Nephron (organoid): ENCODE measurements at regions not wholly inside any gene's neighbourhood (a gene's known extent, or its start where the extent isn't known, plus 50 kb on each side); places are given as distances from the start of the nearest gene placed in this dataset.

Source experiments
- H3K27ac Mint-ChIP-seq, 3 experiments: 2 replicates each; pipeline ENCODE4 v1.8.0; 2020; ENCODE audit warnings: mixed read lengths in 3 of 3, mild to moderate bottlenecking in 2 of 3, moderate library complexity in 1 of 3
- H3K27me3 Mint-ChIP-seq: 2 replicates; pipeline ENCODE4 v1.8.0; 2021; ENCODE audit warnings: low read depth, mild to moderate bottlenecking, moderate library complexity, mixed read lengths
- H3K36me3 Mint-ChIP-seq: 2 replicates; pipeline ENCODE4 v1.8.0; 2020; ENCODE audit warnings: low read depth, mixed read lengths
- H3K4me1 Mint-ChIP-seq: 2 replicates; pipeline ENCODE4 v1.8.0; 2020; ENCODE audit warnings: mixed read lengths
- H3K4me3 Mint-ChIP-seq, 3 experiments: 2 replicates each; pipeline ENCODE4 v1.8.0; 2020; ENCODE audit warnings: mild to moderate bottlenecking in 3 of 3, mixed read lengths in 3 of 3, moderate library complexity in 2 of 3
- H3K9me3 Mint-ChIP-seq: 2 replicates; pipeline ENCODE4 v1.8.0; 2020; ENCODE audit warnings: mixed read lengths
- TF ChIP-seq, protein P1 (sequence below), 3 experiments: fragments of 200-600 bp; sonication (generic); IDR thresholded peaks; one replicate each; pipeline ENCODE4 v1.5.0; 2021; ENCODE audit warnings: antibody characterized with exemption in 3 of 3; ENCODE audit not compliant: unreplicated experiment in 3 of 3

DNA sequence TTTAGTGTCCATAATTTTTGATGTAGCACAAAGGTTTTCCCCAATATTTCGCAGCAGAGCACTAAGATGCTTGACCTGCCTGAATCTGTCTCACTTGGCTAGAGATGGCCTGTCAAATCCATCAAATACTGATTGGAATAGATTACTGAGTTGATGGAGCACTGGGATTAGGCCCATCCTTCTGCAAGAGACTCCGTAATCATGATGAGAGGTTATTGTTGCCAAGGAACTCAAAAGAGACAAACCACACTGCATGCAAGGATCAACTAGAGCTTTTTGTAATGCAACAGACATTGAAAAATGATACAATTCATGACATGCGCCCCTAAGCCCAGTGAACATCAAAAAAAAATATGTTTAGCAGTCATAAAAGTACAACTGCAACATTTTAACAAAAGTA lies 585.3 kb upstream of the GRAMD2B start:
- Mint-ChIP-seq H3K4me1 (peaks cover 24% of the 10 kb centered on the region), H3K36me3 (peaks cover 8% of the 10 kb centered on the region), H3K9me3 (peaks cover 22% of the 10 kb centered on the region), H3K4me3 (no peak overlapping the region), H3K27me3 (no peaks in the 10 kb centered on the region), H3K27ac (no peak overlapping the region)
- TF ChIP-seq, protein P1, sequence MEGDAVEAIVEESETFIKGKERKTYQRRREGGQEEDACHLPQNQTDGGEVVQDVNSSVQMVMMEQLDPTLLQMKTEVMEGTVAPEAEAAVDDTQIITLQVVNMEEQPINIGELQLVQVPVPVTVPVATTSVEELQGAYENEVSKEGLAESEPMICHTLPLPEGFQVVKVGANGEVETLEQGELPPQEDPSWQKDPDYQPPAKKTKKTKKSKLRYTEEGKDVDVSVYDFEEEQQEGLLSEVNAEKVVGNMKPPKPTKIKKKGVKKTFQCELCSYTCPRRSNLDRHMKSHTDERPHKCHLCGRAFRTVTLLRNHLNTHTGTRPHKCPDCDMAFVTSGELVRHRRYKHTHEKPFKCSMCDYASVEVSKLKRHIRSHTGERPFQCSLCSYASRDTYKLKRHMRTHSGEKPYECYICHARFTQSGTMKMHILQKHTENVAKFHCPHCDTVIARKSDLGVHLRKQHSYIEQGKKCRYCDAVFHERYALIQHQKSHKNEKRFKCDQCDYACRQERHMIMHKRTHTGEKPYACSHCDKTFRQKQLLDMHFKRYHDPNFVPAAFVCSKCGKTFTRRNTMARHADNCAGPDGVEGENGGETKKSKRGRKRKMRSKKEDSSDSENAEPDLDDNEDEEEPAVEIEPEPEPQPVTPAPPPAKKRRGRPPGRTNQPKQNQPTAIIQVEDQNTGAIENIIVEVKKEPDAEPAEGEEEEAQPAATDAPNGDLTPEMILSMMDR (IDR thresholded peaks at IDR 0.05; ENCODE audit: unreplicated experiment in 3 of 3), result no peak

GRCh38 chr5:125847561-125847960 lies 575.6 kb upstream of the GRAMD2B start:
- peaks cover 25% of the 10 kb centered on the region for H3K9me3 Mint-ChIP-seq
- no peak overlapping the region for H3K4me3 Mint-ChIP-seq
- no peaks in the 10 kb centered on the region for H3K27me3 Mint-ChIP-seq
- H3K36me3 Mint-ChIP-seq, result peaks cover 15% of the 10 kb centered on the region
- TF ChIP-seq, protein P1 (IDR thresholded peaks at IDR 0.05; ENCODE audit: unreplicated experiment in 3 of 3), result no peak
- H3K4me1 Mint-ChIP-seq, result no peaks in the 10 kb centered on the region
- H3K27ac Mint-ChIP-seq, result peak overlapping the region in 1 of 3 experiments; percentile 8

DNA sequence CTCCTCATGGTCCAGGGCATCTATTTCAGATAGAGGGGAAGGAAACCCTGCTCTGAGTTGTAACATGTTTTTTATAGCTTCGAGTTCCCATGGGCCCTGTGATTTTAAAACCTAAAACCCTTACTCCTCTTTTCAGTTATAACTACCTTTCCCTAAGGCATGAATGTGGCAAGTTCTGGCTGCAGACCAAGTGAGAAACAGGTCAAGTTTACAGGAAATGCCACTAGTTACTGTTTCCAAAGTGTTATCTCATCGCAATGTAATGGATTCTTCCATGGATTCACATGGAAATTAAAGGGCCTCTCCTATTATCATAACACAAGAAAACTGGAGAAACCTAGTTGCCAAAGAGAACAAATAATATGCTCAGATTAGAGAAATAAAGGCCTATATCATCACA lies 574.5 kb upstream of the GRAMD2B start:
- Mint-ChIP-seq H3K27me3 (no peaks in the 10 kb centered on the region), H3K4me1 (no peaks in the 10 kb centered on the region), H3K4me3 (no peak overlapping the region), H3K9me3 (peaks cover 17% of the 10 kb centered on the region), H3K27ac (no peak overlapping the region), H3K36me3 (peaks cover 6% of the 10 kb centered on the region)
- TF ChIP-seq, protein P1 (IDR thresholded peaks at IDR 0.05; ENCODE audit: unreplicated experiment in 3 of 3), result no peak

DNA sequence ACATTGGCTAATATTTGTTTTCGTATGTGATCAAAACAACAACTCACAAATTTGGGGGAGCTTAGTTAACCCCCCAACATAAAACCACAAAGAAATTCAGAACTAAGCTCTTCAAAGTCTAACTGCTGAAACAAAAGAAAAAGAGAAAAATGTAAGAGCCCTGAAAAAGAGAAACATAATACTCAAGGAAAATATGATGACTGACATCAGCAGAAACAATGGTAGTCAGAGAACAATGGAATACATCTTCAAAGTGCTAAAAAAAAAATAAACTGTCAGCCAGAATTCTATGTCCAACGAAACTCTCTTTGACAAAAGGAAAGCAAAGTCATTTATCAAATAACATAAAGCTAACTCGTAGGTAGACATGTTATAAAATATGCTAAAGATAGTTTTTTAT lies 566.3 kb upstream of the GRAMD2B start:
- H3K4me1 Mint-ChIP-seq, result no peaks in the 10 kb centered on the region
- H3K4me3 Mint-ChIP-seq, result no peak overlapping the region
- H3K27me3 Mint-ChIP-seq, result peaks cover 4% of the 10 kb centered on the region
- no peak overlapping the region for H3K27ac Mint-ChIP-seq
- TF ChIP-seq, protein P1 (IDR thresholded peaks at IDR 0.05; ENCODE audit: unreplicated experiment in 3 of 3), result no peak
- peaks cover 23% of the 10 kb centered on the region for H3K9me3 Mint-ChIP-seq
- peaks cover 7% of the 10 kb centered on the region for H3K36me3 Mint-ChIP-seq

DNA sequence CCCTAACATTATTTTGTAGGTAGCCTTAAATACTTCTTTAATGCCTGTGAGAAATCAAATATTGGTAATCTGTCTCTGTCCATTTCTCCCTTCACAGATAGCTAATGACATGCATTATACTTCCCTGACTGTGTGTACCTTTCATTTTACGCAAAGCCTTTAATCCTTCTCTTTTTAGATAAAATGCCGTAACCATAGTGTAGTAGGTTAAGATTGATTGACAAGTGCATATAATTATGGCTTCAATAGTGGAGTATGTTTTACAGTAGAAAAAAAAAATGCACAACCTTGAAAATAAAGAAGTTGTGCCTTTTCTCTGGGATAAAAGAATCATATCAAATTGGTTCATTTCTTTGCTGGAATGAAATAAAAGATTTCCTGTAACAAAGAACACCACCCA lies 559.6 kb upstream of the GRAMD2B start:
- Mint-ChIP-seq H3K9me3 (peaks cover 3% of the 10 kb centered on the region), H3K4me3 (no peak overlapping the region), H3K4me1 (no peaks in the 10 kb centered on the region), H3K27ac (no peak overlapping the region), H3K36me3 (no peaks in the 10 kb centered on the region), H3K27me3 (no peaks in the 10 kb centered on the region)
- TF ChIP-seq, protein P1 (IDR thresholded peaks at IDR 0.05; ENCODE audit: unreplicated experiment in 3 of 3), result no peak

DNA sequence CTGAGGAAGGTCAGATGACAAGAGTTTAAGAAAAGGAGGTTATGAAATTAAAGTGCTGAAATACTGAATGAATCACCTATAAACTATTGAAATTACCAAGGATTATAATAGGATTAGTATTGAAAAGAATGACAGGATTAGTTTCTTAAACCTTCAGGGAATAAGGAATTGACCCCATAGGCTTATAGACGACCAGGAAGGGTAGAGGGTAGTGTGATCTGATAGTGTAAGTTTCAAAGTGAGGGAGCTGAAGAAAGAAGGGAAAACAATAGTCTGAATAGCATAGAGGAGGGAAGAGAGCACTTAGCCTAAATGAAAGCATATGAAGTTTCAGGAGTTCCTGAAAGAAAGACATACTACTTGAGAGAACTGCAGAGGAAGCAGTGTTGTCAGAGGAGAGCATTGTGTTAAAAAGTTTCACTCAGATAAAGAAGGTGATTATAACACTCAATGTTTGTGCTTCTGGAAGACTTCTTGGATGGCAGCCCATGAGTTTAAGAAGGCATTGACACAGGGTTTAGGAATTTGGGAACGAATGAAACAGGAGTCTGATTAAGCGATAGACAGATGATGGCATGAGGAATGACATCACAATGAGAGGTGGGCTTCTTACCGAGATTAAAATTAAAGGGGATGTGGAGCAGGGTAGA lies 557.9 kb upstream of the GRAMD2B start:
- H3K36me3 Mint-ChIP-seq, result no peaks in the 10 kb centered on the region
- no peak overlapping the region for H3K4me3 Mint-ChIP-seq
- H3K4me1 Mint-ChIP-seq, result peaks cover 2% of the 10 kb centered on the region
- TF ChIP-seq, protein P1 (IDR thresholded peaks at IDR 0.05; ENCODE audit: unreplicated experiment in 3 of 3), result no peak
- H3K27me3 Mint-ChIP-seq, result no peaks in the 10 kb centered on the region
- peaks cover 3% of the 10 kb centered on the region for H3K9me3 Mint-ChIP-seq
- H3K27ac Mint-ChIP-seq, result no peak overlapping the region
